ENCODE measurements at regions not wholly inside any gene's neighbourhood (a gene's known extent, or its start where the extent isn't known, plus 50 kb on each side); places are given as distances from the start of the nearest gene placed in this dataset.

GRCh38 chr12:66028390-66028789, 102.2 kb downstream of the LLPH start:
- TF ChIP-seq ZNF768 (CRISPR knock-in tag; IDR thresholded peaks at IDR 0.05): no peak
- TF ChIP-seq ATM (IDR thresholded peaks at IDR 0.05; ENCODE audit: borderline replicate concordance): no peak
- no peak for TF ChIP-seq ZBTB7A (CRISPR knock-in tag; IDR thresholded peaks at IDR 0.05)
- TF ChIP-seq FOXP4 (CRISPR knock-in tag; IDR thresholded peaks at IDR 0.05): no peak
- no peak for TF ChIP-seq TCF12 (IDR thresholded peaks at IDR 0.05)
- TF ChIP-seq TCF12 (CRISPR knock-in tag; IDR thresholded peaks at IDR 0.05): no peak
- TF ChIP-seq SRF (IDR thresholded peaks at IDR 0.05; ENCODE audit: low read depth, low read length): no peak
- TF ChIP-seq ZKSCAN8 (CRISPR knock-in tag; IDR thresholded peaks at IDR 0.05; ENCODE audit: borderline replicate concordance): no peak
- TF ChIP-seq ZNF749 (CRISPR knock-in tag; IDR thresholded peaks at IDR 0.05; ENCODE audit: borderline replicate concordance): no peak
- TF ChIP-seq ZNF530 (CRISPR knock-in tag; IDR thresholded peaks at IDR 0.05; ENCODE audit: low read depth): no peak
- no peak for TF ChIP-seq EP300 (IDR thresholded peaks at IDR 0.05; ENCODE audit: low read depth in 2 of 2, low read length in 2 of 2)
- no peak for TF ChIP-seq EP300 (CRISPR knock-in tag; IDR thresholded peaks at IDR 0.05; ENCODE audit: borderline replicate concordance)
- no peak for TF ChIP-seq ZNF549 (CRISPR knock-in tag; IDR thresholded peaks at IDR 0.05)
- no peak for TF ChIP-seq NFE2L2 (IDR thresholded peaks at IDR 0.05; ENCODE audit: low read length)

Data from HepG2 (cell line).